Nucleus accumbens (tissue), 56 donors: ENCODE measurements at regions not wholly inside any gene's neighbourhood (a gene's known extent, or its start where the extent isn't known, plus 50 kb on each side); places are given as distances from the start of the nearest gene placed in this dataset.

Source experiments
- DNase-seq, 56 donors: peaks; one replicate each; lab custom pipeline; 2025; lab: John Stamatoyannopoulos, UW

- DNase-seq = no peak
Measured at GRCh38 chr16:80862160-80862705, 57.8 kb upstream of the CDYL2 start.
